ENCODE measurements at regions not wholly inside any gene's neighbourhood (a gene's known extent, or its start where the extent isn't known, plus 50 kb on each side); places are given as distances from the start of the nearest gene placed in this dataset.

- CTCF ChIA-PET: no interaction called here
- no peak overlapping the region for H3K4me3 Mint-ChIP-seq (ENCODE audit: unreplicated experiment)
- no TSS peak for BruUV-seq (replicated peaks)
- H3K9me3 Mint-ChIP-seq (ENCODE audit: unreplicated experiment): peaks cover 9% of the 10 kb centered on the region
- no peaks in the 10 kb centered on the region for H3K36me3 Mint-ChIP-seq (ENCODE audit: insufficient read depth, unreplicated experiment)
- POLR2A ChIA-PET: no interaction called here
- DNase-seq (ENCODE audit: unreplicated experiment): peak; percentile 50
- no peaks in the 10 kb centered on the region for H3K27me3 Mint-ChIP-seq (ENCODE audit: insufficient read depth, unreplicated experiment)
- TF ChIP-seq, protein P1, sequence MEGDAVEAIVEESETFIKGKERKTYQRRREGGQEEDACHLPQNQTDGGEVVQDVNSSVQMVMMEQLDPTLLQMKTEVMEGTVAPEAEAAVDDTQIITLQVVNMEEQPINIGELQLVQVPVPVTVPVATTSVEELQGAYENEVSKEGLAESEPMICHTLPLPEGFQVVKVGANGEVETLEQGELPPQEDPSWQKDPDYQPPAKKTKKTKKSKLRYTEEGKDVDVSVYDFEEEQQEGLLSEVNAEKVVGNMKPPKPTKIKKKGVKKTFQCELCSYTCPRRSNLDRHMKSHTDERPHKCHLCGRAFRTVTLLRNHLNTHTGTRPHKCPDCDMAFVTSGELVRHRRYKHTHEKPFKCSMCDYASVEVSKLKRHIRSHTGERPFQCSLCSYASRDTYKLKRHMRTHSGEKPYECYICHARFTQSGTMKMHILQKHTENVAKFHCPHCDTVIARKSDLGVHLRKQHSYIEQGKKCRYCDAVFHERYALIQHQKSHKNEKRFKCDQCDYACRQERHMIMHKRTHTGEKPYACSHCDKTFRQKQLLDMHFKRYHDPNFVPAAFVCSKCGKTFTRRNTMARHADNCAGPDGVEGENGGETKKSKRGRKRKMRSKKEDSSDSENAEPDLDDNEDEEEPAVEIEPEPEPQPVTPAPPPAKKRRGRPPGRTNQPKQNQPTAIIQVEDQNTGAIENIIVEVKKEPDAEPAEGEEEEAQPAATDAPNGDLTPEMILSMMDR (IDR thresholded peaks at IDR 0.05; ENCODE audit: unreplicated experiment): no peak
- H3K27ac Mint-ChIP-seq (ENCODE audit: low read depth, unreplicated experiment): no peak overlapping the region
- H3K4me1 Mint-ChIP-seq (ENCODE audit: insufficient read depth, unreplicated experiment): no peaks in the 10 kb centered on the region
- intact Hi-C loops (cut with micrococcal nuclease): no loop called here
Measured at GRCh38 chr5:119808474-119808873, 179.1 kb downstream of the FAM170A start.

DNA sequence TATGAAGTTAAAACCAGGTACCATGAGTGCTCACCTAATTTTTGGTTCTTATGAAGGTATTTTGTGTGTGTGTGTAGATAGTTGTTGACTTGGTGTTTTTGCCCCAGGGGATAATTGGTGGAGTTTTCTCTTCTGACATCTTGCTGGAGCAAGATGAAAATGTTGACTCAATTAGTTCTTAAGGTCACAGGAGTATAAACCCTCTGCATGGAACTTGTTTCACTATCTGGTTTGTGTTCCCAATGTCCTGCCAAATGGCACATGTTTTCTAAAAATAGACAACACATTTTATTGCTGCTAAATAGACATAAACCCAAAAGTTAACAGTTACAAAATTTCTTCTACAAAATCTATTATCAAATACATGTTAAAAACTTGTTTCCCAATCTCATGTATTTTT is 180.9 kb downstream of the FAM170A start:
- CTCF ChIA-PET: interaction anchor here (1.2 kb wide), 1 partner anchor 63 kb away, joined by 3 read pairs; no protein-coding TSS in a partner anchor
- intact Hi-C loops (cut with micrococcal nuclease): no loop called here
- H3K4me3 Mint-ChIP-seq (ENCODE audit: unreplicated experiment): no peak overlapping the region
- peaks cover 9% of the 10 kb centered on the region for H3K9me3 Mint-ChIP-seq (ENCODE audit: unreplicated experiment)
- H3K4me1 Mint-ChIP-seq (ENCODE audit: insufficient read depth, unreplicated experiment): no peaks in the 10 kb centered on the region
- POLR2A ChIA-PET: no interaction called here
- H3K27ac Mint-ChIP-seq (ENCODE audit: low read depth, unreplicated experiment): no peak overlapping the region
- BruUV-seq (replicated peaks): no TSS peak
- no peaks in the 10 kb centered on the region for H3K27me3 Mint-ChIP-seq (ENCODE audit: insufficient read depth, unreplicated experiment)
- DNase-seq (ENCODE audit: unreplicated experiment): no peak
- TF ChIP-seq, protein P1 (IDR thresholded peaks at IDR 0.05; ENCODE audit: unreplicated experiment): no peak
- H3K36me3 Mint-ChIP-seq (ENCODE audit: insufficient read depth, unreplicated experiment): no peaks in the 10 kb centered on the region

- no peaks in the 10 kb centered on the region for H3K27me3 Mint-ChIP-seq (ENCODE audit: insufficient read depth, unreplicated experiment)
- CTCF ChIA-PET: interaction anchor here (0.6 to 1.2 kb wide), 2 partner anchors 64 to 226 kb away, joined by 3 read pairs; no protein-coding TSS in a partner anchor
- H3K36me3 Mint-ChIP-seq (ENCODE audit: insufficient read depth, unreplicated experiment): no peaks in the 10 kb centered on the region
- intact Hi-C loops (cut with micrococcal nuclease): no loop called here
- H3K27ac Mint-ChIP-seq (ENCODE audit: low read depth, unreplicated experiment): no peak overlapping the region
- peaks cover 9% of the 10 kb centered on the region for H3K9me3 Mint-ChIP-seq (ENCODE audit: unreplicated experiment)
- no peaks in the 10 kb centered on the region for H3K4me1 Mint-ChIP-seq (ENCODE audit: insufficient read depth, unreplicated experiment)
- no peak overlapping the region for H3K4me3 Mint-ChIP-seq (ENCODE audit: unreplicated experiment)
- TF ChIP-seq, protein P1 (IDR thresholded peaks at IDR 0.05; ENCODE audit: unreplicated experiment): no peak
- no TSS peak for BruUV-seq (replicated peaks)
- POLR2A ChIA-PET: interaction anchor here (0.6 kb wide), 1 partner anchor 11 kb away, joined by 3 read pairs; no protein-coding TSS in a partner anchor
- DNase-seq (ENCODE audit: unreplicated experiment): no peak
Measured at GRCh38 chr5:119811458-119811857, 182.1 kb downstream of the FAM170A start.

DNA sequence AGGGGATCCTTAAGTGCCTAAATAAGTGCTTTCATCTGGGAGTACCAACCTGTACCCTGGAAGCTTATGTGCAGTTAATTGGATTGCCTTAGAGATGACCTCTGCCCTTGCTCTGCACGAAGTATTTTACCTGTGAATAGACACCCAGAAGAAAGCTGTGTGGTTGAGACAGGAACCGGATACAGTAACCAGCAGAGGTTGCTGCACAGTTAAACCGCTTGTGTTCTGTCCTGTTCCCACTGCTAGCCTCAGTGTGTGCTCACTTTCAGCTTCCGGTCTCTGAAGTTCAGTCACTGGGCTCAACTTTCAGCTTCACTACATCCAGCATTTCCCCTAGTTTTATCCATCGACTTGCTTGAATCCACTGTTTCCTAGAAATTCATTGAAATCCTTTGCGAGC is 185.3 kb downstream of the FAM170A start:
- no peak overlapping the region for H3K4me3 Mint-ChIP-seq (ENCODE audit: unreplicated experiment)
- H3K27ac Mint-ChIP-seq (ENCODE audit: low read depth, unreplicated experiment): no peak overlapping the region
- BruUV-seq (replicated peaks): no TSS peak
- POLR2A ChIA-PET: no interaction called here
- no peaks in the 10 kb centered on the region for H3K4me1 Mint-ChIP-seq (ENCODE audit: insufficient read depth, unreplicated experiment)
- intact Hi-C loops (cut with micrococcal nuclease): no loop called here
- no peak for DNase-seq (ENCODE audit: unreplicated experiment)
- H3K36me3 Mint-ChIP-seq (ENCODE audit: insufficient read depth, unreplicated experiment): no peaks in the 10 kb centered on the region
- CTCF ChIA-PET: no interaction called here
- peaks cover 7% of the 10 kb centered on the region for H3K9me3 Mint-ChIP-seq (ENCODE audit: unreplicated experiment)
- TF ChIP-seq, protein P1 (IDR thresholded peaks at IDR 0.05; ENCODE audit: unreplicated experiment): no peak
- no peaks in the 10 kb centered on the region for H3K27me3 Mint-ChIP-seq (ENCODE audit: insufficient read depth, unreplicated experiment)
